ENCODE measurements at regions not wholly inside any gene's neighbourhood (a gene's known extent, or its start where the extent isn't known, plus 50 kb on each side); places are given as distances from the start of the nearest gene placed in this dataset.

- WGBS (ENCODE audit: low lambda C conversion rate), result 81% methylated on average over 5 of the region's 5 CpGs
- Histone ChIP-seq H3K4me3 (ENCODE audit: low read depth in 2 of 2, low read length in 1 of 2) (peak overlapping the region; percentile 76 to 82; a peak in 2 of 4 replicates), H3K79me2 (ENCODE audit: insufficient read depth) (peaks cover 18% of the 10 kb centered on the region), H3K27me3 (ENCODE audit: insufficient read depth) (no peaks in the 10 kb centered on the region), H3K9ac (peak overlapping the region; percentile 91; the same call in 1 of the 2 replicates), H3K36me3 (replicated peaks in 1 of 2; ENCODE audit: control insufficient read depth in 1 of 2, insufficient read depth in 2 of 2, low read length in 1 of 2) (no peaks in the 10 kb centered on the region), H3K4me2 (peak overlapping the region; percentile 85), H3F3A (replicated peaks; ENCODE audit: insufficient read depth) (peaks cover 31% of the 10 kb centered on the region), H4K20me1 (ENCODE audit: insufficient read depth) (no peaks in the 10 kb centered on the region), H3K9me2 (no peaks in the 10 kb centered on the region), H3K4me1 (ENCODE audit: control insufficient read depth in 1 of 2, insufficient read depth in 2 of 2, low read depth in 1 of 2, low read length in 1 of 2) (peaks cover 3 to 8% of the 10 kb centered on the region in 2 experiments; a peak in 3 of 4 replicates), H2AFZ (ENCODE audit: low read depth) (peak overlapping the region; percentile 89), H3K9me3 (no peaks in the 10 kb centered on the region), H3K27ac (ENCODE audit: low read depth in 2 of 2, low read length in 1 of 2) (peak overlapping the region; percentile 84 to 98; a peak in 3 of 4 replicates)
- CTCF ChIA-PET, result interaction anchor here (1.0 kb wide), 1 partner anchor 15 kb away, joined by 3 read pairs; no protein-coding TSS in a partner anchor
- TF ChIP-seq, protein P1, sequence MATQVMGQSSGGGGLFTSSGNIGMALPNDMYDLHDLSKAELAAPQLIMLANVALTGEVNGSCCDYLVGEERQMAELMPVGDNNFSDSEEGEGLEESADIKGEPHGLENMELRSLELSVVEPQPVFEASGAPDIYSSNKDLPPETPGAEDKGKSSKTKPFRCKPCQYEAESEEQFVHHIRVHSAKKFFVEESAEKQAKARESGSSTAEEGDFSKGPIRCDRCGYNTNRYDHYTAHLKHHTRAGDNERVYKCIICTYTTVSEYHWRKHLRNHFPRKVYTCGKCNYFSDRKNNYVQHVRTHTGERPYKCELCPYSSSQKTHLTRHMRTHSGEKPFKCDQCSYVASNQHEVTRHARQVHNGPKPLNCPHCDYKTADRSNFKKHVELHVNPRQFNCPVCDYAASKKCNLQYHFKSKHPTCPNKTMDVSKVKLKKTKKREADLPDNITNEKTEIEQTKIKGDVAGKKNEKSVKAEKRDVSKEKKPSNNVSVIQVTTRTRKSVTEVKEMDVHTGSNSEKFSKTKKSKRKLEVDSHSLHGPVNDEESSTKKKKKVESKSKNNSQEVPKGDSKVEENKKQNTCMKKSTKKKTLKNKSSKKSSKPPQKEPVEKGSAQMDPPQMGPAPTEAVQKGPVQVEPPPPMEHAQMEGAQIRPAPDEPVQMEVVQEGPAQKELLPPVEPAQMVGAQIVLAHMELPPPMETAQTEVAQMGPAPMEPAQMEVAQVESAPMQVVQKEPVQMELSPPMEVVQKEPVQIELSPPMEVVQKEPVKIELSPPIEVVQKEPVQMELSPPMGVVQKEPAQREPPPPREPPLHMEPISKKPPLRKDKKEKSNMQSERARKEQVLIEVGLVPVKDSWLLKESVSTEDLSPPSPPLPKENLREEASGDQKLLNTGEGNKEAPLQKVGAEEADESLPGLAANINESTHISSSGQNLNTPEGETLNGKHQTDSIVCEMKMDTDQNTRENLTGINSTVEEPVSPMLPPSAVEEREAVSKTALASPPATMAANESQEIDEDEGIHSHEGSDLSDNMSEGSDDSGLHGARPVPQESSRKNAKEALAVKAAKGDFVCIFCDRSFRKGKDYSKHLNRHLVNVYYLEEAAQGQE (IDR thresholded peaks at IDR 0.05; ENCODE audit: low read depth, low read length), result no peak
- no peak for TF ChIP-seq RXRA (IDR thresholded peaks at IDR 0.05; ENCODE audit: borderline replicate concordance, low read depth)
- TF ChIP-seq GATA2 (CRISPR knock-in tag; IDR thresholded peaks at IDR 0.05), result no peak
- TF ChIP-seq FOXM1 (IDR thresholded peaks at IDR 0.05; ENCODE audit: low read depth), result no peak
- no peak for TF ChIP-seq SIN3A (IDR thresholded peaks at IDR 0.05; ENCODE audit: borderline replicate concordance, low read depth, low read length)
- no peak for TF ChIP-seq FOSL2 (IDR thresholded peaks at IDR 0.05; ENCODE audit: borderline replicate concordance, low read depth)
- TF ChIP-seq RCOR1 (IDR thresholded peaks at IDR 0.05; ENCODE audit: low read length), result no peak
- no peak for TF ChIP-seq FOXJ3 (CRISPR knock-in tag; IDR thresholded peaks at IDR 0.05)
- no peak for TF ChIP-seq JUND (IDR thresholded peaks at IDR 0.05)
- no peak for DNase-seq
- POLR2A ChIA-PET, result no interaction called here
Measured at GRCh38 chr3:174438501-174439145, 420.5 kb upstream of the NAALADL2 start.

DNA sequence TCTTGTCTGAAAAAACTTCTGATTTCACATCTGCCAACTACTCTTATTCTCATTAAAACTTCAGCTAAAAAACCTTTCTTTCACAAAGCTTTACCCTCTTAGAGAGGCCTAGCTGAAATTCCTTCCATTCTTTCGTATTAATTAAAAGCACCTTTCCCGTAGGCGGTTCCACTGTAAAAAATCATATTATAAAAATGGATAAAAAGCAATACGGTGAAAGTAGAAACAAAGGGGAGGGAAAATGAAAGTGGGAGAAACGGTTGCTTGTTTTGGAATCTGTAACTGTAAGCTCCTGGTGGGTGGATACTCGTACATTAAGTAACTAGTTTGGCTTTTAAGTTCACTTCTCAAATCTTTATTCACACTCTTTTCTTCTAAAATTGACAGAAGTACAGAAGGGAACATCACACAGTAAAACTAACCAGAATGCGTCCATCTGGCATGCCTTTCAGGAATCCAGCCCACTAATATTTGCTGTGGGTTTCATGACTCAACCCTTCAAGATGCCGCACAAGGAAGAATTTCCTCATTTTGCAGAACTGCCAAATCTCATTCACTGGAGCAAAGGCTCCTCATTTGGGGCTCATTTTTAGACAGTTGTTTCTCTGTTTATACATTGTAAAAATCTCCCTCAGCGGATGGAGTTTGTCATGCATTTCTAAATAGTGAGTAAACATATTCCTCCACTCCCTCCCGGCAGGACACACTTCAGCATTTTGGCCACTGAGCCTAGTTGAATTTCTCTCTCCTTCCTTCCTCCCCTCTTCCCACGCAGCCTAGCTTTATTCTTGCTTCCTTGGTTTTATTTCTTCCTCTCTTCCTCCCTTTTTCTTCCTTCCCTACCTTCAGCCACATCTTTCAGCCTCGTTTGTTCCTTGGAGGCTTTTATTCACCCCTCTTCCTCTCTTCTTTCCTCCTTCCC lies 419.5 kb upstream of the NAALADL2 start:
- CTCF ChIA-PET, result interaction anchor here (1.0 kb wide), 1 partner anchor 14 kb away, joined by 3 read pairs; no protein-coding TSS in a partner anchor
- Histone ChIP-seq H3K27ac (ENCODE audit: low read depth in 2 of 2, low read length in 1 of 2) (peak overlapping the region; percentile 84 to 98), H2AFZ (ENCODE audit: low read depth) (peak overlapping the region; percentile 89), H3K9ac (peak overlapping the region; percentile 91), H3K4me3 (ENCODE audit: low read depth in 2 of 2, low read length in 1 of 2) (peak overlapping the region; percentile 76 to 82), H3K36me3 (replicated peaks in 1 of 2; ENCODE audit: control insufficient read depth in 1 of 2, insufficient read depth in 2 of 2, low read length in 1 of 2) (no peaks in the 10 kb centered on the region), H3K4me1 (ENCODE audit: control insufficient read depth in 1 of 2, insufficient read depth in 2 of 2, low read depth in 1 of 2, low read length in 1 of 2) (peaks cover 3 to 8% of the 10 kb centered on the region in 2 experiments; a peak in 3 of 4 replicates), H3F3A (replicated peaks; ENCODE audit: insufficient read depth) (peaks cover 31% of the 10 kb centered on the region), H3K4me2 (peak overlapping the region; percentile 85), H3K27me3 (ENCODE audit: insufficient read depth) (no peaks in the 10 kb centered on the region), H3K9me2 (no peaks in the 10 kb centered on the region), H3K79me2 (ENCODE audit: insufficient read depth) (peaks cover 21% of the 10 kb centered on the region), H4K20me1 (ENCODE audit: insufficient read depth) (no peaks in the 10 kb centered on the region), H3K9me3 (no peaks in the 10 kb centered on the region)
- WGBS (ENCODE audit: low lambda C conversion rate), result 20% methylated on average over 12 of the region's 12 CpGs
- no peak for DNase-seq
- POLR2A ChIA-PET, result no interaction called here
- TF ChIP-seq FOSL2 (IDR thresholded peaks at IDR 0.05; ENCODE audit: borderline replicate concordance, low read depth) (peak; percentile 86), RCOR1 (IDR thresholded peaks at IDR 0.05; ENCODE audit: low read length) (no peak), EP300 (IDR thresholded peaks at IDR 0.05; ENCODE audit: borderline replicate concordance in 1 of 2, low read depth in 1 of 2, low read length in 1 of 2) (peak; percentile 53 to 75; a peak in 2 of 4 replicates), POLR2AphosphoS5 (IDR thresholded peaks at IDR 0.05; ENCODE audit: low read depth, low read length) (peak; percentile 92), RXRA (IDR thresholded peaks at IDR 0.05; ENCODE audit: borderline replicate concordance, low read depth) (no peak), MAX (IDR thresholded peaks at IDR 0.05; ENCODE audit: low read depth) (peak; percentile 63; the same call in 1 of the 2 replicates), SMC3 (IDR thresholded peaks at IDR 0.05; ENCODE audit: low read depth, low read length) (no peak), FOXJ3 (CRISPR knock-in tag; IDR thresholded peaks at IDR 0.05) (no peak), GABPA (IDR thresholded peaks at IDR 0.05; ENCODE audit: low read depth) (no peak)
- TF ChIP-seq, protein P2, sequence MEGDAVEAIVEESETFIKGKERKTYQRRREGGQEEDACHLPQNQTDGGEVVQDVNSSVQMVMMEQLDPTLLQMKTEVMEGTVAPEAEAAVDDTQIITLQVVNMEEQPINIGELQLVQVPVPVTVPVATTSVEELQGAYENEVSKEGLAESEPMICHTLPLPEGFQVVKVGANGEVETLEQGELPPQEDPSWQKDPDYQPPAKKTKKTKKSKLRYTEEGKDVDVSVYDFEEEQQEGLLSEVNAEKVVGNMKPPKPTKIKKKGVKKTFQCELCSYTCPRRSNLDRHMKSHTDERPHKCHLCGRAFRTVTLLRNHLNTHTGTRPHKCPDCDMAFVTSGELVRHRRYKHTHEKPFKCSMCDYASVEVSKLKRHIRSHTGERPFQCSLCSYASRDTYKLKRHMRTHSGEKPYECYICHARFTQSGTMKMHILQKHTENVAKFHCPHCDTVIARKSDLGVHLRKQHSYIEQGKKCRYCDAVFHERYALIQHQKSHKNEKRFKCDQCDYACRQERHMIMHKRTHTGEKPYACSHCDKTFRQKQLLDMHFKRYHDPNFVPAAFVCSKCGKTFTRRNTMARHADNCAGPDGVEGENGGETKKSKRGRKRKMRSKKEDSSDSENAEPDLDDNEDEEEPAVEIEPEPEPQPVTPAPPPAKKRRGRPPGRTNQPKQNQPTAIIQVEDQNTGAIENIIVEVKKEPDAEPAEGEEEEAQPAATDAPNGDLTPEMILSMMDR (IDR thresholded peaks at IDR 0.05), result no peak
- TF ChIP-seq, protein P3, sequence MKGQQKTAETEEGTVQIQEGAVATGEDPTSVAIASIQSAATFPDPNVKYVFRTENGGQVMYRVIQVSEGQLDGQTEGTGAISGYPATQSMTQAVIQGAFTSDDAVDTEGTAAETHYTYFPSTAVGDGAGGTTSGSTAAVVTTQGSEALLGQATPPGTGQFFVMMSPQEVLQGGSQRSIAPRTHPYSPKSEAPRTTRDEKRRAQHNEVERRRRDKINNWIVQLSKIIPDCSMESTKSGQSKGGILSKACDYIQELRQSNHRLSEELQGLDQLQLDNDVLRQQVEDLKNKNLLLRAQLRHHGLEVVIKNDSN (IDR thresholded peaks at IDR 0.05; ENCODE audit: borderline replicate concordance, low read depth), result no peak
